Fibroblast of upper back skin (primary cell): ENCODE measurements at regions not wholly inside any gene's neighbourhood (a gene's known extent, or its start where the extent isn't known, plus 50 kb on each side); places are given as distances from the start of the nearest gene placed in this dataset.
"Not testable (repeated sequence)": the region's sequence is repeated elsewhere in the genome, so short reads cannot be mapped to it uniquely, and the experiment has no call there.

Experiments used
- DNase-seq: peaks from one replicate; pipeline ENCODE4 v3.0.0-alpha.2; 2013

DNA sequence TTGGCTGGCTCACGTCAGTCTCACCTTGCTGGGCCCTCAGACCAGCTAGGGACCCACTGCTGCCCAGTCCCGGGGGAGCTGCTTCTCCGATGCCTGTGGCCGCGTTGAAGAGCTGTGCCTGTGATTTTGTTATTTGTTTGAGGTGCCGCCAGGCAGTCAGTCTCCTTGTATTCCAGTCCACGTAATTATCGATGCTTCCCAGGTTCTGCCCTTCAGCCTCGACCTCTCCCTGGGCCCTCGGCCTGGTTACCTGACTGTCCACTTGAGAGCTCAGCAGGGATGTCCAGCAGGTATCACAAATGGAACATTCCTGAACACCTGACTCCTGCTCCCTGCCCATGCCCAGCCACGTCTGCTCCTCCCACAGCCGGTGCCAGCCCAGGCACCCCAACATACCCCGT lies 195.9 kb upstream of the HS6ST1 start:
- DNase-seq: no peak

DNA sequence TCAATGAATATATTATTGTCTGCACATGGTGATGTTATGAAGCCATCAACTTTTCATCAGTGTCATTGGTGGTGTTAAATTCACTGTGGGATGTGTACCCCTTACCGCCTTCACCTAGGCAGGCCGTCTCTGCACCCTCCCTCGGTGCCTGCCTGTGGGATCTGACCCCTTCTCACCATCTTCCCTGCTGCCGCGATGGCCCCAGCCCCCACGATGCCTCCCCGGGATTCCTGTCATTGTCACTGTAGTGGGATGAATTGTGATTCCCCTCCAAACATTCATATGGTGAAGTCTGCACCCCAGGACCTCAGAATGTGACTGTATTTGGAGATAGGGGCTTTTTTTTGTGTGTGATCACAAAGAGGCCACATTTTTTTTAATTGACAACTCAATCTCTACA lies 198.3 kb upstream of the HS6ST1 start:
- no peak for DNase-seq

DNA sequence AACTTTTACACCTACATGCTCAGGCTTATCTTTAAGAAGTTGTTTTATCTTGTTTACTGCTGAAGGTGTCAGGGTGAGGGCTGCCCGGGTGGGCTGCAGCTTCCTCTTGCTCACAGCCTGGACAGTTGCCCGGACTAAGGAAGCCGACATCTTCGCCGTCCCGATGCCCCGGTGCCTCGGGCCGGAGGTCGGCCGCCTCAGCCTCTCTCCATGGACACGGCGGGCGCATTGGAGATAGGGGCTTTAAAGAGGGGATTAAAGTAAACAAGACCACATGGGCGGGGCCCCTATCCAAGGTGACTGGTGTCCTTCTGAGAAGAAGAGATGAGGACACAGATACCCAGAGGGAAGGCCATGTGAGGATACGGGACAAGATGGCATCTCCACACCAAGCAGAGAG lies 200.4 kb upstream of the HS6ST1 start:
- DNase-seq: not testable (repeated sequence)

DNA sequence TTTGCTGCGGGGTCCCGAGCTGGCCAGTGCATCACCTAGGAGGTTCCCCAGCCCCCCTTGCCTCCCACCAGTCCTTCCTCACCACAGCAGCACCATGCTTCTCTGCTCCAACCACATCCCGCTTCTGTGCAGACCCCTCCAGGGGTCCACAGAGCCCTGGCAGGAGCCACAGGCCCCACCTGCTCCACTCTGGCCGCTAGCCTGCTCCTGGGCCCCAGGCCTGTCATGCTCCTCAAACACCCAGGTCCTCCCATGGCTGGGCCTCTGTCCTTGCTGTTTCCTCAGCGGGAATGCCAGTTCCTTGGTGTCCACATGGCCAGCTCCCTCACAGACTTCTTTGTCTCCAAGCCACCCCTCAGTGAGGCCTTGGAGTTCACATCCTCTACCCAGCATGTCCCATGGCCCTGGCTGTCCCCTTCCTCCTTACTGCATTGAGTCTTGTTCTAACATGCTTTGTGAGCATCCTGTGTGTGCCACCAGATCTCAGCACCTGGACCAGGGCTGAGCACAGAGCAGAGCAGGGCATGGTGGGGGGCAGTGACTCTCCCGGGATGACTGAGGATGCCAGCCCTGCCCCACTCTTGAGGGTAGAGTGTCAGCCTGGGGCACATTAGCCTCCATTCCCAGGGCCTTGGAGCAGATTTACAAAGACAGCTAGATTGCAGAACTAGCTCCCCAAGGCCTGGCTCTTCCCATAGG lies 201.0 kb upstream of the HS6ST1 start:
- no peak for DNase-seq

DNA sequence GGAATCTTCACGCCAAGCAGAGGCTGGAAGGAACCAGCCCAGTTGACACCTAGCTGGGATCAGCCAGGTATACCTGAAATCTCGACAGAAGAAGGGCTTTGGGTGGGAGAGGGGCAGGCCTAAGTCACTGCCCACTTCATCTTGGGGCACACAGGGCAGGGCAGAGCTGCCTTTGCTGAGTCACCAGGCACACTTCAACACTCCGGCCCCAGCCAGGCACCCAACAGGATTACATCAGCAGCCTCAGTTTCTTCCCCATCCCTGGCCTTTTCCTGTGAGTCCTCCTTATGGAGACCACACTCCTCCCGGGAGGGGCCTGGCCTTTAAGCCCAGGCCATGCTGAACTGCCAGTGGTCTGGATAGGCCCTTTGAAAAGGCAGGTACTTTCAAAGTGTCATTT lies 201.7 kb upstream of the HS6ST1 start:
- DNase-seq: no peak

DNA sequence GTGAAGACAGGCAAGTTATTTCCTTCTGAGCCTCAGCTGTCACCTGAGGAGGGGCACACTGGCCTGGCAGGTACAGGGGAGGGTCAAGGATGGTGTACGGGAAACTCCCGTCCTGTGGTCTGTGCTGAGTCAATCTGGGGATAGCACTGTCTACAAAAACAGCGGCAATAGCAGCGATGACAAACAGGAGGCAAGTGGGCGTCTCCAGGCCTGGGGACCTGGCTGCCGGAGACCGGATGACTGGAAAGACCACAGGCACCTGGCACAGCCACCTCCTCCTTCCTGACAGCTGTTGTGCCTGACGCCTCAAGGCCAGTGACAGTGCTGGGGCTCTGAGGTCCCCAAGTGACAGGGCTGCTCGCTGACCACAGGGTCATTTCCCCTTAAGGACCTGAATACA lies 202.1 kb upstream of the HS6ST1 start:
- no peak for DNase-seq

DNA sequence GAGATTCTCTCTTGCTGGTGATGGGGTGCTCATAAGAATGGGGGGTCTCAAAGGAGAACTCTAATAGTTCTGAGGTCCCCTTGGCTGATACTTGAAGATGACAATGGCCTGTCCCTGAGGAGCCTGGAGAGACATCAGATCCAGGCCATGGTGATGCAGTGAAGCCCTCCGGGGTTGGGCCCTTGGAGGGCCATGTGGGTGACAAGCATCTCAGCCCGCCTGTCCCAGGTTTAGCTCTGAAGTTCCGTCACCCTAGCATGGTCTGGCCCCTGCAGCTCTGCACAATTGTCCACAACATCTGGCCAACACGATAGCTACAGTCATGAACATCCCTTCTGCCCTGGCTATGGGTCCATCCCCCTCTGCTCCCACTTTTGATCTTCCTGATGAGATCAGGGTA lies 202.8 kb upstream of the HS6ST1 start:
- DNase-seq: no peak

DNA sequence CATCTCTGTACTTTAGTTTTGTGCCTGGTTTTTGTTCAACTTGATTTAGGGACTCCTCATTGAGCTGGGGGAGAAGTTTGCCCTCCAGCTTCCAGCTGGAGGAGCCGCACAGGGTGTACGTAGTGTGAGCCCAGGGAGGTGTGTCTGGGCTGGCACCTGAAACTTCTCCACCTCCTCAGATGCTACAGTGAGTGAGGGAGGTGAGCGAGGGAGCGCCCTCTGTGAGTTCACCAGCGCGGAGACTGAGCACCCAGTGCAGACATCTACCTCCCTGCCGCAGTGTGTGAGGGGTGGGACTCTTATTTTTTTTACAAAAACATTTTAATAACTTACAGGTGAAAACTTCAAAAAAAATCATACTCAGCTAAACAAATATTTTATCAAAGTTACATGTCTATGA lies 204.2 kb upstream of the HS6ST1 start:
- no peak for DNase-seq

DNA sequence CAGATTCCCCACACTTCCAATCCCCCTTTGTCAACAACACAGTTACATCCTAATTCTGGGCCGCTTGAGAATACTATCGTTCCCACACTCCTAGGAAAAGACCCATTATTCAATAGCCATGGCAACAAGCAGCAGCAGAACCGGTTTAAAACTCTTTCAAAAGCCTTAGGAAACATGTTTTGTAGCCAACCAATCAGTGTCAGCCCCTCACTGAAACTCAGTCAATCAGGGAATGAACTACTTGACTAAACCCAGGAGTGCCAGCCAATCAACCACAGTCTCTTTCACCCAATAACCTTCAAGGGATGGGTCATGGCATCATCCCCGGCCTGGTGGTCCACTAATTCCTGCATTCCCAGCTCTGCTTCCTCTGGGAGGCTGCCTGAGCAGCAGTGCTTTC lies 204.8 kb upstream of the HS6ST1 start:
- DNase-seq: no peak

DNA sequence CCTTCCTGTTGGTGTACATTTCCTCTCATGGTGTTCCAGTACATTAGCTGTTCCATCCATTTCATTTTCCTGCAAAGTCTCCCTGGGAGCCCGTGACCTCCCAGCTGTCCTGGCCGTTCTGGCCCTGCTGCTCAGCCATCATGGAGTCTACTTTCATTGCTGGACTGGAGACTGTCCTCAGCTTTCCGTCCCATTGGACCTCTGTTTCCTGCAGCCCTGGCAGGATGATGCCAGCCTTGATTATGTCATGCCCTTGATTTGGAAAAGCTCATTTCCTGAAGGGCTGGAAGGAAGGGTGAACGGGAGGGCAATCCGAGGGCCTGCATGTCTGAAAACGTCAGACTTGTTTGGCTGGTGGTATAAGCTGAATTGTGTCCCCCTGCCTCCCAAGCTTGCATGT lies 205.5 kb upstream of the HS6ST1 start:
- no peak for DNase-seq

DNA sequence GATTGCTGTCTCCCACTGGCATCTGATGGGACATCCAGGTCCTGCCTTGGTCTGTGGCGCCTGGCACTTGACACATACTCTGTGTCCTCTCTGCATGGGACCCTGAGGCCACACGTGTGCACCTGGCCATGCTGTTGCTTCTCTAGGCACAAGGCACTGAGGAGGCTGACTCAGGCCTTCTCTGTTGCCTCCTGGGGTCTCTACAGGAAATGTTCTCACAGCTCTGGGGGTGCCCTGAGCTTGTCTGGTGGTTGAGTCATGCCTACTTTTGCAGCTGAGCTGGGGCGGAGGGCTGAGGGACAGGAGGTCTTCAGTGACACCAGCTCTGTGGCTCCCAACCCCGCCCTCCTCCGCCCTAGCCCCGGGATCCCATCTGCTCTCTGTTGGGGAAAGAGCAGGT lies 207.0 kb upstream of the HS6ST1 start:
- peak; percentile 39 for DNase-seq

DNA sequence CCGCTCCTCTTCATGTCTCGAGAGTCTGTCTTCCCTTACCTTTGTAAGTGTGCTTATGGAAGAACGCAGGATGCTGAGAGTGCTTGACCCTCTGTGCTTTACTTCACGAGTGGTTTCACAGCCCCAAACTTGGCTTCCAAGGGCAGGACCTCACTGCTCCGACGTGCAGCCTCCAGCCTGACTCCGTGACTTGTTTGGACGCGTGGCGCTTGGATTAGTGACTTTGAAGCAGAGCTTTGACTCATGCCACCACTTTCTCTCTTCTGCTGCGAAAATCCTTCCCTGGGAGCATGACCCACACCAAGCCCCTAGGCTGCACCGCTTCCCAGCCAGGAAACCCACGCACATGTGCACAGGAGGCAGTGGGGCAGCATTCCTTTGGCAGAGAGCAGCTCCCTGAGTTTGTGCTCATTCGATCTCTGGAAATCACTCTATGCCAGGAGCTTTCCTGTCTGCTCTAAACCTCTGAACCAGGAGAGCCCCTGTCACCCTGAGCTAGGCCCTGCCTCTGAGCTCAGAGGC lies 207.8 kb upstream of the HS6ST1 start:
- no peak for DNase-seq

DNA sequence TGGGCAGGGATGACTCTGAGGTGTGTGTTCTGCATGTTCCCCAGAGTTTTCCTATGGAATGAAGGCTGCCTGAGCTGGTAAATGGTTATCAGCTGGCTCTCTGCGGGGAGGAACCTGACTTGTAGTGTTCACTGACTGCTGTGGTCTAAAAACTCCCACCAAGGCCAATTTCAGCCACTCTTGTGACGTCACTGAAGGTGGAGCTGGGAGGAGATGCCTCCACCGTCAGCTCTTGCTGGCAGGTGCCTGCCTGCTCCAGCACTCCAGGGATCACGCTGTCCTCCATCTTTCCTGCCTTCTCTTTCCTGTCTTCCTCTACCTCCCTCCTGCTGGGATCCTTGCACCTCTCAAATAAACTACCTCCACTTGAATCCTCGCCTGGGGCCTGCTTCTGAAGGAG lies 209.5 kb upstream of the HS6ST1 start:
- DNase-seq: no peak

DNA sequence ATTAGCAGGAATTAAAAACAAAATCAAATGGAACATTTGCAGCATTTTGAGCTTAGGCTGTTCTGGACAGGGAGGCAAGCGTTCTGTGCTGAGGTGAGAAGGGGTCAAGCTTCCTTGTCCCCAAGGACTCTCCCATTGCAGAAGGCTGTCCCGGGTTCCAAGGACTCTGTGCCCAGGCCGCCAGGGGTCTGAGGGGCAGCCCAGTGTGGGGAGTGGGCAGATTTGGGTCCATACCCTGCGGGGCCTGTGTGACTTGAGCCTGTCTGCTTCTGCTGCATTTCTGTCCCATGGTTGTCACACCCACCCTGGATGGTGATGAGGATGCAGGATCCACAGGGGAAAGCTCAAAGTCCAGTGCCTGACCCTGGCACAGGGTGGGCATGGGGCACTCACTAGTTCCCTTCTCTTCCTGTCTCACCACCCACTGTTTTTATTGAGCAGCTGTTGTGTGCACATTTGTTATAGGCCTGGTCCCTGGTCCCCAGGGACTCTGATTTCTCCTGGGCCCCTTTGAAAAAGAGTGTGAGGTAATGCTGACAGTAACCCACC lies 211.4 kb upstream of the HS6ST1 start:
- no peak for DNase-seq

DNA sequence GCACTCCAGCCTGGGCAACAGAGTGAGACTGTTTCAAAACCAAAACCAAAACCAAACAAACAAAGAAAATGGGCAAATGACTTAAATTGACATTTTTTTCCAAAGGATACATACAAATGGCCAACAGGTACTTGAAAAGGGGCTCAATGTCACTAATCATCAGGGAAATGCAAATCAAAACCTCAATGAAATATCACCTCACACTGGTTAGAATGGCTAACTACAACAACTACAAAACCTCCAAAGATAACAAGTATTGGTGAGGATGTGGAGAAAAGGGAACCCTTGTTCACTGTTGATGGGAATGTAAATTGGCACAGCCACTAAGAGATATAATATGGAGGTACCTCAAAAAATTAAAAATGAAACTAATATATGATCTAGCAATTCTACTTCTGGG lies 213.2 kb upstream of the HS6ST1 start:
- no peak for DNase-seq

DNA sequence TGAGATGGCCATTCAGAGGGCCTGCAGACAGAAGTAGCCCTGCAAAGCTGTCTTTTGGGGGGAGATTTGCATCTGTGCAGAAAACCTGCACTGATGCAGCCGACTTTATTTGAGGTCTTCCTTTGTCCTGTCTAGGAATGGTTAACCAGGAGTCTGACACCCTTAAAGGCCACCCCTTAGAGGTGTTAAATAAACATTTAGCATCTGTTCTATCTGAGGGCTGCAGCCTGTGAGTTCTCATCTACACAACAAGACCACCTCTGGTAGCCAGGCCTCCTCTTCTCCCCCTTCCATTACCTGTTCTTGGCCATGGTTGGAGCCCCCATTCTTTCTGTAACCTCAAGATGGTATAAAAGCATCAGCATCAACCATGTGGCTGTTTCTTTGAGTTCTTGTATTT lies 214.4 kb upstream of the HS6ST1 start:
- DNase-seq: no peak

DNA sequence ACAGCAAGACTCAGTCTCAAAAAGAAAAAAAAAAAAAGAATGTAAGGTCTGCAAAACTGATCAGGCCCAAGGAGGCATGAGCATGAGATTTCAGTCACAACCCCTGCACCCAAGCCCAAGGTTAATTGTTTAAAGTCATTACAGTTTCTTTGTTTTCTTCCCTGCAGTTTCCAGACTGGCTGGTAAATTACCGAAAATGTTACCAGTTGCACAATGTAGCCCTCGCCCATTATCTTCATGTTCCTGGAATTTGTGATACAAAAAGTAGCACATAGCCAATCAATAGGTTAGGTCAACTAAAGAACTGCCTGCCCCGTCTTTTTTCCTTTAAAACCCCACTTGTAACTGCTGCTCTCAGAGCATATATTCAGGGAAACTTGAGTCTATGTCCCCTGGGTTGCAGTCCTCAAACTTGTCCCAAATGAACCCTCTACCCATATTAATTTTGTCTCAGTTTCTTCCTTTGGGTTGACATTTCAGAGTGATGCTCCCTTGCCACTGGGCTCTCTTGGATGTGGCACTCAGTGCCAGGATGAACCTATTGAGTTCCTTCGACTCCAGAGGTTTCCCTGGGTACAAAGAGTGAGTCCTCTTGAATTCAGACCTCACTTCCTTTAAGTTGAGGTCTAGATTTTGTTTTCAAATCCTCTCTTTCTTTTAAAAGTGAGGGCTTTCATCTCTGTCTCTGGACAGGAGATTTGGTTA lies 216.2 kb upstream of the HS6ST1 start:
- DNase-seq: no peak

DNA sequence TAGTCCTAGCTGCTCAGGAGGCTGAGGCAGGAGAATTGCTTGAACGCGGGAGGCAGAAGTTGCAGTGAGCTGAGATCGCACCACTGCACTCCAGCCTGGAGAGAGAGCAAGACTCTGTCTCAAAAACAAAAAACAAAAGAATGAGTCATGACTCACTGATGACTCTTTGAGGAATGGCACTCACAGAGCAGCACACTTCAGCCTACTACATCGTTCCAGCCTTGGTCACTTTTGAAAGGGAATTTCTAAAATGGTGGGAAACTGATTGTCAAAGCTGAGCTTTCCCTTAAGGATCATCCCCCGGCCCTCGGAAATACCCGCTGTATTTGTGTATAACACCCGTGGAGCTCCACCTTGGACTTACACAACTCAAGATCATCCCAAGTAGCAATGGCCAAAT lies 217.3 kb upstream of the HS6ST1 start:
- peak; percentile 77 for DNase-seq

DNA sequence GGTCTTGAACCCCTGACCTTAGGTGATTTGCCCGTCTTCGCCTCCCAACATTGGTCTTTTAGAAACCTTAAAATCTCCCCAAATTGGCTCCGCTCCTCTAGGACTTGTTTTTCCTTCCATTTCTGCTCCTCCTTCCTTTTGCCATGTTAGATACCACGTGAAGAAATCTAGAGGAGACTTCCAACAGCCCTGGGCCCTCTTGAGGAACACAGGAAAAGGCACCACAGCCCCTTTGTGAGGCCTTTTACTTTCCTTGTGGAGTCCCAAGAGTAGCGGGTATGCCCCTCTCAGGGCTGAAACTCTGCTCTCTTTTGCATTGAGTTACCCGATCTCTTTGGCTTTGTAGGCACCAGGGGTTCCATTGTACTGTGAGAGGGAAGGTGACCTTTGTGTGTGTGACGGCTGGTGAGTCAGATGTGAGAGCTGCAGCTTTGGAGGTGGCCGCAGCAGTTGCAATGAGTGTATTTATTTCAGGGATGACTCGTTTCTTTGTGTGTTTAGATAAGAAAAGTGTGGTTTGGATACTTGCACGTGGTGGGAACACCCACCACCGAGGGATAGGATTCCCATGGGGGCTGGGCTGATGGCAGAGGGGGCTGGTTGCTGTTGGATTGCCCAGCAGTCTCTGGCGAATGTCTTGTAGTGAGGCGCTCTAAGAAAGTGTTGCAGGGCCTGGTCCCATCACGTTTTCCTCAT lies 218.4 kb upstream of the HS6ST1 start:
- DNase-seq: peak; percentile 92

DNA sequence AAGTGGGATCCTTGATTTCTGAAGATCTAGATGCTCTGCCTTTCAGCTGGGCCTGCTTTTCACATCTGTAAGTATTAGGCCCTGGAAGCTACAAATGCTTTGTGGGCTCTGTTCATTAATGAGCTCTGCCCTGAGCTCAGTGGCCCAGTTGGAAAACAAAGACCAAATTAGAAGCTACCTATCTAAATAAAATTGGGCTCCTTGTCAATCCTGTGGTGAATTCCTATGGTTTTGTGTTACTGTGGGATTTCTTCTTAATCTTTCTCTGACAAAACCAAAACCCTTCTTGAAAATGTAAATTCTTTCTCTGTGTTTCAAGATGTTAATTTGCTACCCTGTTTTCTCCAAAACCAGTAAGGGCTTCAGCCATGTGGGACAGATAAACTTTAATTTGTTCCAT lies 219.0 kb upstream of the HS6ST1 start:
- DNase-seq: peak; percentile 52

DNA sequence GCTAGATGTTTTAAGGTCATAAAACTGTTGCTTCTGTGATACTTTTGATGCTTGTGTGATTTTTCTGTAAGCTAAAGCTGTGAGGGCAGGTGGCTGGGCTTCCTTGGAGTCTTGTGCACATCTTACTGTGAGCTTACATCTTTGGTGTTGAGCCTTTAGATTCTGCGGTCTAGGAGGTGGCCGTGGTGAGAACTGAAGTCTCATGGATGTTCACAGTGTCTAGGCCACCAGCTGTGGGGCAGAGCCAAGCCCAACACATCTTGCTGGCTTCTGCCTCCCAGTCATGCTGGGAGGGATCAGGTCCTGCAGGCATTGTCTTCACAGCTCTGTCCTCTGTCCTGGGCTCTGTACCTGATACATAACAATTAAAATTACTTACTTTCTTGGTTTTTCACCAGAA lies 219.7 kb upstream of the HS6ST1 start:
- no peak for DNase-seq

DNA sequence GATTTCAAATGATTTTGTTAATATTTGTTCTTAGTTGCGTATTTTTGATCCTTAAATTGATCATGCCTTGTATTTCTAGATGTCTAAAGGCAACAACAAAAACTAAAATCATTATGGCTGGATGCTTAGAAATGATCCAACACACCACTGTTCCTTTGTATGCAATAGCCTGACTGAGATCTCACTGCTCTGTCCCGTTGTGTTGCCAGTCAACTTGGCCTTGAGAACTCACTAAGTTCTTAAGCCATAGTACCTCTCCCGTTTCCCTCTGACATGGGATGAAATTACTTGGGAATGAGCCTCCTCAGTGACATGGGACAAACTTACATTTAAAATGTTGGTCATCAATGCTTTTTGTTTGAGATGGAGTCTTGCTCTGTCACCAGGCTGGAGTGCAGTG lies 222.0 kb upstream of the HS6ST1 start:
- DNase-seq: no peak

DNA sequence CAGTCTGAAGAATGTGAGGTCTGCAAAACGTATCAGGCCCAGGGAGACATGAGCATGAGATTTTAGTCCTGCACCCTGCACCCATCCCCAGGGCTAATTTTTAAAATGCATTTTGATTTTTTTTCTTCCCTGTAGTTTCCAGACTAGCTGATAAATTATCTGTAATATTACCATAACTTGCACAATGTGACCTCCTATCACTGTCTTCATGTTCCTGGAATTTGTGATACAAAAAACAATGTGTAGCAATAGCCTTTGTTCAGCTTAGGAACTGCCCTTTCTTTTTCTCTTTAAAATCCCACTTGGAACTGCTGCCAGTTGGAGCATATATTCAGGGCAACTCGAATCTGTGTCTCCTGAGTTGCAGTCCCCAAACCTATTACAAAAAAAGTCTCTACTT lies 222.8 kb upstream of the HS6ST1 start:
- no peak for DNase-seq

DNA sequence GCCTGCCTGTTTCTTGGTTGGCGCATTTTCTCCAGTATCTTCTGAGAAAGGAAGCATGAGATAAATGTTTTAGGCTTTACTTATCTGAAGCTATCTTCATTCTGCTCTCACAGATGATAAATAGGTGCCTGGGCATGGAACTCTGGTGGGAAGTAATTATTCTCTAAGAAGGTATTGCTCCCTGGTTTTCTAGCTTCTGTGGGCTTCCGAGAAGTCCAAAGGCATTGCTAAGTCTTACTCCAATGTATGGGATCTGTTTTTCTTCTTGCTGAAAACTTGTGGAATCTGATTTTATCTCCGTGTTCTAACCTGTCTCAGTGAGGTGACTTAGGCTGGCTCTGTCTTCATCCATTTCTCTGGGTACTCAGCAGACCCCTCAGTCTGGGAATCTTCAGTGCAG lies 224.4 kb upstream of the HS6ST1 start:
- DNase-seq: no peak
